AG04449 (cell line): ENCODE measurements at regions not wholly inside any gene's neighbourhood (a gene's known extent, or its start where the extent isn't known, plus 50 kb on each side); places are given as distances from the start of the nearest gene placed in this dataset.
"Not testable (repeated sequence)": the region's sequence is repeated elsewhere in the genome, so short reads cannot be mapped to it uniquely, and the experiment has no call there.

Experiments used
- CTCF ChIA-PET: fragments of 350-600 bp; formaldehyde crosslinking; extraction: SDS; loops from one replicate; lab custom pipeline; 2021; ENCODE audit warnings: antibody characterized with exemption; lab: Yijun Ruan, JAX
- POLR2A ChIA-PET: fragments of 400-600, 350-600 bp; formaldehyde crosslinking; extraction: SDS; loops from one replicate; lab custom pipeline; 2020; ENCODE audit warnings: antibody characterized with exemption, inconsistent platforms; lab: Yijun Ruan, JAX
- DNase-seq: peaks from one replicate; pipeline ENCODE4 v3.0.0-alpha.2; 2010; ENCODE audit warnings: low read depth, low spot score
- H3K4me3 ChIP-seq: 2 replicates; pipeline ENCODE4 v1.5.1; 2011; ENCODE audit warnings: low read depth, mild to moderate bottlenecking, control low read depth, low read length
- CTCF ChIP-seq: IDR thresholded peaks from one replicate; pipeline ENCODE4 v1.5.1; 2011; ENCODE audit warnings: mild to moderate bottlenecking, moderate library complexity, low read length, control low read depth, inconsistent platforms; ENCODE audit not compliant: insufficient read depth; ENCODE audit errors: missing control alignments

- H3K4me3 ChIP-seq: no peak overlapping the region
- DNase-seq: no peak
- CTCF ChIA-PET: no interaction called here
- no peak for TF ChIP-seq CTCF
- POLR2A ChIA-PET: no interaction called here
These were observed 129.8 kb upstream of the CHODL start for GRCh38 chr21:18114810-18115209.

- CTCF ChIA-PET: no interaction called here
- no peak for TF ChIP-seq CTCF
- H3K4me3 ChIP-seq: no peak overlapping the region
- POLR2A ChIA-PET: no interaction called here
- DNase-seq: no peak
These were observed 139.8 kb upstream of the CHODL start for GRCh38 chr21:18104802-18105201.

- POLR2A ChIA-PET, H3K4me3 ChIP-seq, CTCF ChIA-PET, DNase-seq: not testable (repeated sequence)
These were observed 148.2 kb upstream of the CHODL start for GRCh38 chr21:18096413-18096812.

GRCh38 chr21:18089786-18090185 is 154.8 kb upstream of the CHODL start:
- DNase-seq: no peak
- CTCF ChIA-PET: no interaction called here
- POLR2A ChIA-PET: no interaction called here
- TF ChIP-seq CTCF: no peak
- no peak overlapping the region for H3K4me3 ChIP-seq

- H3K4me3 ChIP-seq: no peak overlapping the region
- no peak for DNase-seq
- TF ChIP-seq CTCF: no peak
- CTCF ChIA-PET: no interaction called here
- POLR2A ChIA-PET: no interaction called here
These were observed 174.2 kb upstream of the CHODL start for GRCh38 chr21:18070392-18070791.

- POLR2A ChIA-PET: no interaction called here
These were observed 174.8 kb upstream of the CHODL start for GRCh38 chr21:18069875-18070274.

More at GRCh38 chr21:18069875-18070274, 174.8 kb upstream of the CHODL start:
- CTCF ChIA-PET: no interaction called here
- TF ChIP-seq CTCF: no peak
- DNase-seq: no peak
- no peak overlapping the region for H3K4me3 ChIP-seq
